GM18508 (cell line): ENCODE measurements at regions not wholly inside any gene's neighbourhood (a gene's known extent, or its start where the extent isn't known, plus 50 kb on each side); places are given as distances from the start of the nearest gene placed in this dataset.
"Not testable (repeated sequence)": the region's sequence is repeated elsewhere in the genome, so short reads cannot be mapped to it uniquely, and the experiment has no call there.

Experiments
- ATAC-seq: cut with Tn5 transposase; IDR thresholded peaks from one replicate; pipeline ENCODE4 v1.9.1; 2021; ENCODE audit warnings: moderate number of reproducible peaks; ENCODE audit not compliant: insufficient read depth, unreplicated experiment

DNA sequence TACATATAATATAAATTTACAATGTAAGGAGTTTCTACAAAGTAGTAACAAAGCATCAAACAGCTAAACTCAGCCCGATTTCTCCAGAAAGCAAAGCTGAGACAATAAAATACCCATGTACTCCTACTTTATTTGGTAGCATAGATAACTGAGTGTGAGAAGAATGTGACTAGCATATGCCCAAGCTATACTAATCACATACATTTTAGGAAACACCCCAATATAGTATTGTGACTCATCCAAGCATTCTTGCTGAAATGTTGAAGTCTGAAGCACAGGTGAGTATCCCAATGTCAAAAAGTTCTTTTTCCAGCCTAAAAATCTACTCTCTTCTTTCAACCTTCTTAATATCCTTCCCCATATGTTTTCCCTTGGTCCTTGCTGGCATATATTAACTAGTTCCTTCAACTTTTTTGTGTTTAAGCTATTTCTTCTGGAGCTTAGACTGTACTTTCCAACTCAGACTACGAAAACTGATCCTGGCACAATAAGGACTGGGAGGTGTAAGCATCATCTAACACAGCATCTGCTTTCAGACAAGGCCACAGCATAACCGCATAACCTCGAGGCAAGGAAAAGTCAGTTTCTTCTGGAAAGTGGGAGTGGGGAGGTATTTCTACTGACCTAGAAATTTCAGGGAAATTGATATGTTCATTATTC is 163.0 kb upstream of the RNPC3 start:
- ATAC-seq: no peak

- no peak for ATAC-seq
Observed at GRCh38 chr1:103353391-103353790, 172.1 kb upstream of the RNPC3 start.

DNA sequence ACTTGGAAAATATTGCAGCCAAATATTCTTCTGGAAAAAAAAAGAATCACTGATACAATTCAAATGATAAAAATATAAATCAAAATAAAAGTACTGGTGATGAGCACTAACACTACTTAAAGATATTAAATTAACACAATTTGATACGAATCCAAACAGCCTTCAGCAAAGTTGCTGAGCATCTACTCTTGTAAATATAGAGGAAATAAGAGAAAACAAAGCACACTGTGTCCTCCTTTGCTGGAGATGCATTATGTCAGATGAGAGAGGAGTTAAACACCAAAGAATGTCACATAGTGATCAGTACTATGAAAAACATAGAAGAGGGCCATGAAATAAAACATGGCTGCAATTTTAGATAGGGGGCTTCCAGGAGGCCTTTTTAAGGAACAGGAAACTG is 177.4 kb upstream of the RNPC3 start:
- no peak for ATAC-seq

GRCh38 chr1:103344930-103345329 is 180.6 kb upstream of the RNPC3 start:
- no peak for ATAC-seq

DNA sequence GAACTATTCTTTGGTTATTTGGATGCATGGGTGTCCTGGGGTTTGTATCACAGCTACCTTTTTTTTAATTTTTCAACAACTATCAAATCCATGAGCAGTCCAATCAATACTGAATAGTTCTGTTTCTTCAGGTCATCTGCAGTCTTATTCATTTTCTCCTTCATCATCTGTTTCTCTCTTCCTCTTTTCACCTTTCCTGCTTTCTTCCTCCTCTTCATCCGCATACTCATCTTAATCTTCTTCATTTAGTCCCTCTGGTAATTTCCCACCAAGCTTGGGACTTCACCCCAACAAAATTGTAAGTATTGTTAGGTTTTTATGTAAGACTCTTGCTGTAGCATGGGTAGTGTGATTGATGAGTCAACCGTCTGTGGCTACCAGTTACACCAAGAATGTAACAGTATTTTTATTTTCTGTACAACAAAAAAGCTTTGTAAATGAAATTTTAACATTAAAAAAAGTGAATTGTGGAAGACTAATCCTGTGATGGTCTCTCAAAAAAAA is 184.1 kb upstream of the RNPC3 start:
- no peak for ATAC-seq

GRCh38 chr1:103337779-103338178 is 187.7 kb upstream of the RNPC3 start:
- no peak for ATAC-seq

DNA sequence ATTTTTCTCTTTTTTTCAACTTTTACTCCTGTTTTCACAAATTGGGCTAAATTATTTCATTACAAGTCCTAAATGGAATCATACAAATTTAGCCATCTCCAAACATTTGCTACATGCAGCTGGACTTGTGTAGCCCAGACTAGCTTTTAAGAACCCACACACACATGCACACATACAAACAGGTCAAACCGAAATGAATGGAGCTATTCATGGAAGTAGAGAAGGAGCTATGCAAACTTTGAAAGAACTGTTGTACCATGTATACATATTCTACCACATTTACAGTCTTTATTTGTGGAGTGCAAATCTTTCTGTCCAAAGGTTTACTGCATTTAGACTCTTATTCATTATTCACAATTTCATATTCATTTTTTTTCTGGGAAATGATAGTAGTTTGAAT is 189.1 kb upstream of the RNPC3 start:
- no peak for ATAC-seq

GRCh38 chr1:103333141-103333540 is 192.4 kb upstream of the RNPC3 start:
- ATAC-seq: peak; percentile 82

- ATAC-seq: no peak
Observed at GRCh38 chr1:103327054-103327719, 198.3 kb upstream of the RNPC3 start.

GRCh38 chr1:103326595-103326994 is 198.9 kb upstream of the RNPC3 start:
- ATAC-seq: no peak

- no peak for ATAC-seq
Observed at GRCh38 chr1:103309786-103310185, 201.5 kb upstream of the COL11A1 start.

DNA sequence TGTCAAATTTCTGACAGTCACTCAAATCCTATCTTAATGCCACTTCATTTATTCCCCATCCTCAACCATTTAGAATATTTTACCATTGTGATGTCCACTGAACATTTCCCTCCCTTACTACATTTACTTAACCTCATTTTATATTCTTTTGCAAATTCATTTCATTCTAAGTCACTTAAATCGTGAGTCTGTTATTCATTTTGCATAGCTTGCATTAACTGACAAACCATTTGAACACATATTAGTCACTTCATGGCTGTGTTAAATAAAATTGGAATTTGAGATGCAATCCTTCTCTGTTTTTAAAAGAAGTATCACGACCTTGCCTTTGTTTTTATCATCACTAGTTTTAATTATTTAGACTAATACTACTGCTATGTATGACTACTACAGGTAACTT is 199.4 kb upstream of the COL11A1 start:
- ATAC-seq: no peak

DNA sequence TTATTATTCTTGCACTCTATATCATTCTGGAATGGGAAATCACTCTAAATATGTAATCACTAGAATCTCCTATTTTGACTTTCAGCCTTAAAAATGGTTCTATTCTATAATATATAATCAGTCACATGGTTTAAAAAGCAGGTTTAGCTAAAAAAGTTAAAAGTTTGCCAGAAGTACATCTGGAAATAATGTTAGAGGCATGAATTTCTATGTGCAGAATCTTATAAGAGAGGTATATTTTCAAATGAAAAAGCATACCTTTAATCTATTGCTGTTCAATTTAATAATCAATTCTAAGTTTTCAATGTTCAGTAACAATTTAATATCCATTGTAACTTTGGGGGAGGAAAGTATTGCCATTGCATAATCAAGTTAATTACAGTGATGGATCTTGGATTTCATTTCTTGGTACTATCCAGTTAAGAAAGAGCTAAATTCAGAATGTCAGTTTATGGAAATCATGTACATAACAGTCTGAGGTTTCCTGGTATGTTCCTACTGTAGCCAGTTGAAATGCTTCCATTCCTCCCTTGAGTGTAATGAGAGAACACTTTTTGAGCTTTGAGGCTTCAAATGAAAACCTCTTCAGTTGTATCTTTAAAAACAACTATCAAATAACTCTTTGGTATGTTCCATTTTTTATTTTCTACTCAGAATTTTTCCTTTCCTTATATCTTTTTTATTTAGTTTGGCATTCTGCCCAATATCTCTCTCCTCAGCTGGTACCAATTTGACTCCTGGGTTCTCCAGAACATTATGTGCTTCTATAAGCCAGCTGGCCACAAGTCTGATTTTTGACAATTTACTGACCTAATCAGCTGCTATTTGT is 175.7 kb upstream of the COL11A1 start:
- ATAC-seq: no peak

GRCh38 chr1:103283371-103283770 is 175.0 kb upstream of the COL11A1 start:
- no peak for ATAC-seq

- no peak for ATAC-seq
Observed at GRCh38 chr1:103275725-103276124, 167.4 kb upstream of the COL11A1 start.

DNA sequence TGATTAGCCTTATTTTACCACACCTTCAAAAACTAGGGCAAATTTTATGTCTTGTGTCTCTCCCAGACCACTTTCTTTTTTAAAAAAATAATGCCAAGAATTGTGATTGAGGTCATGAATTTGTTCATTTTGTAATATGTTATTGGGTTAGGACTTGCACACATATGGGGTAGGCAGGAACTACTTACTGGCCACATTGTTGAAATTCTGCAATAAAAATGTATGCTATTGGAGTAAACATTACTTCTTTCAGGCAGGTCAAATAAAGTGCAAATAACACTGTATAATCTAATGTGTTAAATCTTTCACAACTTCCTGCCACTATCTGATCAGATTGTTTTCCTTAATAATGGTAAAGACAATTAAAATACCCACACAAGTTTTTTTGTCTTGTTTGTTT is 166.6 kb upstream of the COL11A1 start:
- ATAC-seq: no peak

- ATAC-seq: no peak
Observed at GRCh38 chr1:103273106-103273505, 164.8 kb upstream of the COL11A1 start.

DNA sequence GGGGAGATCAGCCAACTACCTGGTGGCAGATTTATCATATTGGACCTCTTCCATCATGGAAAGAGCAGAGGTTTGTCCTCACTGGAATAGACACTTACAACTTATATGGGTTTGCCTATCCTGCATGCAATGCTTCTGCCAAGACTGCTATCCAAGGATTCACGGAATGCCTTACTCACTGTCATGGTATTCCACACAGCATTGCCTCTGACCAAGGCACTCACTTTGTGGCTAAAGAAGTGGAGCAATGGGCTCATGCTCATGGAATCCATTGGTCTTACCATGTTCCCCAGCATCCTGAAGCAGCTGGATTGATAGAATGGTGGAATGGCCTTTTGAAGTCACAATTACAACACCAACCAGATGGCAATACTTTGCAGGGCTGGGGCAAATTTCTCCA is 163.1 kb upstream of the COL11A1 start:
- ATAC-seq: not testable (repeated sequence)

GRCh38 chr1:103267893-103268292 is 159.6 kb upstream of the COL11A1 start:
- ATAC-seq: no peak

GRCh38 chr1:103267266-103267665 is 158.9 kb upstream of the COL11A1 start:
- no peak for ATAC-seq

- no peak for ATAC-seq
Observed at GRCh38 chr1:103266036-103266435, 157.7 kb upstream of the COL11A1 start.
